Neural progenitor cell (in vitro differentiated cells): ENCODE measurements at regions not wholly inside any gene's neighbourhood (a gene's known extent, or its start where the extent isn't known, plus 50 kb on each side); places are given as distances from the start of the nearest gene placed in this dataset.

ENCODE experiments used
- EZH2 ChIP-seq: fragments of 200-600 bp; sonication (generic); IDR thresholded peaks from 2 replicates; pipeline ENCODE4 v1.6.1; 2017; ENCODE audit warnings: antibody characterized with exemption, mild to moderate bottlenecking, moderate library complexity
- EZH2phosphoT487 ChIP-seq: fragments of 200-600 bp; sonication (generic); IDR thresholded peaks from 2 replicates; pipeline ENCODE4 v1.6.1; 2017; ENCODE audit warnings: antibody characterized with exemption
- TF ChIP-seq, protein P1 (sequence below): fragments of 200-600 bp; sonication (generic); IDR thresholded peaks from 2 replicates; pipeline ENCODE4 v1.5.1; 2017; ENCODE audit warnings: antibody characterized with exemption, mild to moderate bottlenecking

DNA sequence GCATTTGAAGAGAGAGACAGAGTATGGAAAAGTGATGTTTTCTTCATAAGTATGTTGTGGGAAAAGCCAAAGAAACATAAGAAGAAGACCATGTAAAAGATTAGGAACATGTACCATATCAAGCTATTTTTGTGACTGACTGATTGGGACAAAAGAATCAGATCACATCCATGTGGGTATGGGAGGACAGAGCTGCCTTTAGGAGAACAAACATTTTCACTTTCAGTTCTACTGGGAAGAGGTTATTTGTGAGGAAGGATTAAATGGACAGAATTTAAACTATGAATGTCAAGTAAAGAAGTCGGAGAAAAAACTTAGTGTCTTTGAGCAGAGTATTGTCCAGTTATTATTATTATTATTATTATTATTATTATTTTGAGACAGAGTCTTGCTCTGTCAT, 124.4 kb upstream of the HCRTR2 start:
- TF ChIP-seq, protein P1, sequence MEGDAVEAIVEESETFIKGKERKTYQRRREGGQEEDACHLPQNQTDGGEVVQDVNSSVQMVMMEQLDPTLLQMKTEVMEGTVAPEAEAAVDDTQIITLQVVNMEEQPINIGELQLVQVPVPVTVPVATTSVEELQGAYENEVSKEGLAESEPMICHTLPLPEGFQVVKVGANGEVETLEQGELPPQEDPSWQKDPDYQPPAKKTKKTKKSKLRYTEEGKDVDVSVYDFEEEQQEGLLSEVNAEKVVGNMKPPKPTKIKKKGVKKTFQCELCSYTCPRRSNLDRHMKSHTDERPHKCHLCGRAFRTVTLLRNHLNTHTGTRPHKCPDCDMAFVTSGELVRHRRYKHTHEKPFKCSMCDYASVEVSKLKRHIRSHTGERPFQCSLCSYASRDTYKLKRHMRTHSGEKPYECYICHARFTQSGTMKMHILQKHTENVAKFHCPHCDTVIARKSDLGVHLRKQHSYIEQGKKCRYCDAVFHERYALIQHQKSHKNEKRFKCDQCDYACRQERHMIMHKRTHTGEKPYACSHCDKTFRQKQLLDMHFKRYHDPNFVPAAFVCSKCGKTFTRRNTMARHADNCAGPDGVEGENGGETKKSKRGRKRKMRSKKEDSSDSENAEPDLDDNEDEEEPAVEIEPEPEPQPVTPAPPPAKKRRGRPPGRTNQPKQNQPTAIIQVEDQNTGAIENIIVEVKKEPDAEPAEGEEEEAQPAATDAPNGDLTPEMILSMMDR: no peak
- no peak for TF ChIP-seq EZH2
- TF ChIP-seq EZH2phosphoT487: no peak
